Breast epithelium (tissue), 3 donors: ENCODE measurements at regions not wholly inside any gene's neighbourhood (a gene's known extent, or its start where the extent isn't known, plus 50 kb on each side); places are given as distances from the start of the nearest gene placed in this dataset.

ENCODE experiments used
- CTCF ChIP-seq, 3 donors: fragments of 450-650 bp; IDR thresholded peaks; one replicate each; pipeline ENCODE4 v1.5.1; 2016 to 2017; ENCODE audit warnings: antibody characterized with exemption in 3 of 3, mild to moderate bottlenecking in 3 of 3, moderate library complexity in 3 of 3
- POLR2A ChIP-seq: fragments of 450-650 bp; IDR thresholded peaks from one replicate; pipeline ENCODE4 v1.6.1; 2016; ENCODE audit warnings: antibody characterized with exemption, mild to moderate bottlenecking, moderate library complexity

GRCh38 chr5:110896901-110897300 is 158.1 kb downstream of the SLC25A46 start:
- no peak for TF ChIP-seq POLR2A
- TF ChIP-seq CTCF (IDR thresholded peaks at IDR 0.05), result no peak
